ENCODE measurements at regions not wholly inside any gene's neighbourhood (a gene's known extent, or its start where the extent isn't known, plus 50 kb on each side); places are given as distances from the start of the nearest gene placed in this dataset.

DNA sequence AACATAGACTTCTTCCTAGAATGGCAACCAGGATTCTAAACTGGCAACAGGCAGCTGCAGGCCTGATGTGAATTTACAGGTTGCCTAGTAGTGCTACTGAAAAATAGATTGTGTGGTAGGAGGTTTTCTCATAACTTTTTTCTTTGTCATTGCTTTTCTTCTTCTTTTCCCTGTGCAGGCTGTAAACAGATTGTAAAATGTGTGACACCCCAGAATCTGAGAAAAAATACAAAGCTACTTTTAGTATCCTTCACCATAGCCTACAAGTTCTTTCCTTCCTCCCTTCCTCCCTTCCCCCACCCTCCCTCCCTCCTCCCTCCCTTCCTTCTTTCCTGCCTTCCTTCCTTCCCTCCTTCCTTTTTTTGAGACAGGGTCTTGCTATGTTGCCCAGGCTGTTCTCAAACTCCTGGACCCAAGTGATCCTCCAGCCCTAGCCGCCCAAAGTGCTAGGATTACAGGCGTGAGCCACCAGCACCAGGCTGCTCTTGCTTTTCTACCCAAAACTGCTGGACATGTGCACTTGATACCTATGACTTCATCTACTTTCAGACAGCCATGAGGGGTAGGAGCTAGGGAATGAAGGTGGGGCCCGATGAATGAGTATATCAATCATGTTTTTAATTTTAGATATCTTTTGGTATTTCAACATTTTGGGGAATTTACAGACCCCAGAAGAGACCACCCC lies 114.2 kb upstream of the EEA1 start:
- DNase-seq (ENCODE audit: low spot score), result no peak

DNA sequence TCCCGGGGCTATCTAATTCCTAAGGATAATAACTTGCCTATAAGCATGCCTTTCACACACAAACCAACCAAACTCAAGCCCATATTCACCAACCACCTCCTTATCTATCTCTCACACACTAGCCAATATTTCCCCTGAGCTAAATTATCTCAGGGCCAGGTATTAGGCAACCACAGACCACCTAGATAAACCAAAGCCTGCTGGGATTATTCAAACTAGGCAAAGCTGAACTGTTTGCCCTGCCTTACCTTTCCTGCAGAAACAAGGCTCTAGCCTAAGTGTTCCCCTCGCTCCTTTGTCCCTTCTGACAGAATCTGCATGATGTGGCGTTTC lies 114.7 kb upstream of the EEA1 start:
- DNase-seq (ENCODE audit: low spot score), result no peak

DNA sequence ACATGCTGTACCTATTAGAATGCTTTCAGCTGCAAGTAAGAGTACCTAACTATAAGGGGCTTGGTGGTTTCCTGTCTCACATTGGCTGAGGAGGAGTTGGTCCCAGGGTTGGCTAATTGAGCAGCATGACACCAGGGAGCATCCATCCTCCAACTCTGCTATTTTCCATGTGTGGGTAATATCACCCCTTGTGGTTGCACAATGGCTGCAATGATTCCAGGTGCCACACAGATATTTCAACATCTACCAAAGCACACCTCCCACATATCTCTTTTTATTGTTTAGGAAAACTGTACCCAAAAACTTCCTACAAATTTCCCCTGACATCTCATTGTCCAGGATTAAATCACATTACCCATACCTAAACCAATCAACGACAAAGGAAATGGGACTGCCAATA lies 118.0 kb upstream of the EEA1 start:
- DNase-seq (ENCODE audit: low spot score), result no peak

DNA sequence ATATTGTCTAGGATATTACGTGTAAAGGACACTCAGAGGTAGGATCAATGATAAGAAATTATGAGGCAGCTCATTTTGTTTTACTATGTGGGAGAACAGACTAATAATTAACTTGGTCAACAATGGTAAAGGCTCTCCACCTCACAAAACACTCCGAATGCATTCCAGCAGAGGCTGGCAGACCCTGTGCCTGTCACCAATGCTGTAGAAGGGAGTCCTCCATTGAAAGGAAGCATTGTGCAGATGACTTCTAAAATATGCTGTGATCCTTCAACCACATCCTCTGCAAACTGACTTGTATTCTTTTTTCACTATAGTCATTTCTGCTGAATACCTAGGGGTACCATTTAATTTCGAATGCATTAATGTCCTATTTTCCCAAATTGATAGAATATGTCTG lies 119.6 kb upstream of the EEA1 start:
- DNase-seq (ENCODE audit: low spot score), result no peak

DNA sequence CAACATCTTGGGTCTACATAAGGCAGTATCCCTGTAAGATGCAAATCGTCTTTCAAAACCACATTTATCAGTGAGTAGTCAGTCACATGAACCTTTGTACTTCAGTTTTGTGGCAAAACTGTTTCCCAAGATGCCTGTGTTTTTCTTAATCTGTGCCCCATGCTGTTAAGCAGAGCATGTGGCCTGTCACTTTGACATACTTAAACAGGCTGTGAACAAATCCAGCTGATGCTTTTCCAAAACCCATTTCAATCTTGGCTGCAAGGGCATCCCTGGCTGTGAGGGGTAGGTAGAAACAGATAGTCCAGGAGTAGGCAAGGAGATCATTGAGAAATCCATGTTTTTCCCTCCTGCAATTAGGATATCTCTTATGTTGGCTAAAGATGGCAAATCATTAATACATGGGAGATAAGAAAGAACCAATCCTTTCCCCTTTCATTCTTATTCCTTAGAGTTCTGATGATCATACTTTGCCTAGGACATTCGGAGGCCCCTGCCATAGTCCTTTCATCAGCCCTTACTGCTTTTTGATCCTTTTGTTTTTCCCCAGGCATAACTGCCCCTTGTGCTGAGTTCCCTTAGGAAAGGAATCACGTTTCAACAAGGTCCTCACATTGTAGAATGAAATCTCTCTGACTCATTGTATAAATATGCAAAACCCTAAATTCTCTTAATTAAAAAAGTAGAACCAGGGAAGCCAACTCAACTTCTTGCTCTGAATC lies 121.1 kb upstream of the EEA1 start:
- no peak for DNase-seq (ENCODE audit: low spot score)

DNA sequence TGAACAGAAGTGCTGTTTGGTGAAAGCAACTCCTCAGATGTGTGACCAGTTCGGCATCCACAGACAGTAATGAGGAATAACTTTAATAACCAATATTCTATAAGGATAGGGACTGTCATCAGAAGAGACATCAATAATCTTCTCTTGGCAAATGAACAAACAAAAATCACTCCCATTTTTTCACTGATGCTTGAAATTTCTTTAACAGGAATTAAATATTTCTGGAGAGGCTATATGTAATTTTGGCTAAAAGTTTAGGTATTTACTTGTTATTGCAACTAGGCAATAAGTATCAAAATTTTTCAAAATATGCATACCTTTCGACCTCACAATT lies 121.6 kb upstream of the EEA1 start:
- DNase-seq (ENCODE audit: low spot score), result no peak

DNA sequence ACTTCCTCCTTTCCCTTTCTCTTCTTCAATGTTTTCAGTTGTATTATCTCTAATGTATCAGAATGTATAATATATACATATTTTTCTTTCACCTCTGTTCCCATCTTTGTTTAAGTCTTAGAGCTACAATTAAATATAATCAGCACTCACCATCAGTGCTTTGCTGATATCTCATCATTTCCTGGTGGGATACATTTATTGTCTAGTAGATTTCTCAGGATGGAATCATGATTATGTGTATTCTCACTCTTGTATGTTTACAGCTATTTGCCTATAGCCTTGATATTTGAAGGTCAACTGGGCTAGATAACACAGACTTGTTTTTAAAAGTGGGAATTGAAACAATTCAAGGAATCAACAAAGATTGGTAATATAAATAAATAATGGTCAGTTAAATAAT lies 124.9 kb upstream of the EEA1 start:
- no peak for DNase-seq (ENCODE audit: low spot score)

DNA sequence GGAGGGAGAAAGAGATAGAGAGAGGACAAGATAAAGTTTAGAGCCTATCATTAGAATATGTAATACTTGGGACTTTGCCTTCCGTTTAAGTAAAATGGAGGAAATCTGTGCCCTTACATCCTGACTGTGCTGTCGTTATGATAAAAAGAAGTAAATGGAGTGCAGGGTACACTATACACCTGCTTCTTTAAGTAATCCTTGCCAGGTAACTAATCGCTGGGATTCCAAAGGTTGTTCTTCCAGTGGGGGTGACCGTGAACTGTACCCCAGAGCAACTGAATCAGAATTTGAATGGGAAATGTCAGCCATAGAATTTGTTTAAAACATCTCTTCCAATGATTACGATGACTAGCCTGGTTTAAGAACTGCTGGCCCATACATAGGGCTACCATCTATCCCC lies 126.1 kb upstream of the EEA1 start:
- no peak for DNase-seq (ENCODE audit: low spot score)

DNA sequence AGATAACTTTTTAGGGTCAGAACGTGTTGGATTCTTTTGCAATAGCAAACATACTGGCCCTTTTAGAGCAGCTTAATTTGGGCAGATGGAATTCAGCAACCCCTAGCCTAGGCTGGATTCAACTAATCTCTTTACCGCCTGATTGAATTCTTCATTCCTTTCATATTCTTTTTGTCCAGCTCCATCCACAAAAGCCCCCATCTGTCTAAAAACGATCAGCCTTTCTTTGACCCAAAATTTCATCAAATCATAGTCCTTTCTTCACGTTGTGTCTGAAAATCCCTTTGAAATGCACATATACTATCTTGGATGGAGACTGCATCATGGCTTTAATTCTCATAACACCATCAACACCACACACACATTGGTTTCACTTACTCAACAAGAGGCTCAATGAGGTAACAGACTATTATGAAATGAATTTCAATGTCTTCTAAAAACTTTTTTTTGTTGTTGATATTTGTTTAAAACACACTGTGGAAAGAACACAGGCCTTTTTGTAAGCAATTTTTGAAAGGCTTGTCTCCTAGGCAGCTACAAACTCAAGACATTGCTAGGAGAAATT lies 128.0 kb upstream of the EEA1 start:
- DNase-seq (ENCODE audit: low spot score), result no peak

DNA sequence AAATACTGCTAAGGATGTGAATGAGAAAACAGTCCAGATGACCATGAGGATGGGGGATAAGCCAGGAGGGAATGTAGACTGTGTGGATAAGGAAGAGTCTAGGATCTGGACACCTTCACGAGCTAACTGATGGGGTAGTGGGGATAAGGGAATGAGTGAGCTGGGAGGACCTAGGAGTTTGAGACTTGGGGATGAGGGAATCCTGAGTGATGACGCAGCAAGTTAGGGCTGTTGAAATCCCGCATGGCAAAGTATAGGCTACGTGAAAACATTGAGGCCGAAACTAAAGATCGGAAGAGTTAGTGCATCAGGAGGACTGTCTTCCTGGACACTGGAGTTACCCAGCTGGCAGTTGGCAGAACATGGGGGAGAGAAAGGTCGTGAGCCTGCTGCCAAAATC lies 129.2 kb upstream of the EEA1 start:
- DNase-seq (ENCODE audit: low spot score), result no peak

DNA sequence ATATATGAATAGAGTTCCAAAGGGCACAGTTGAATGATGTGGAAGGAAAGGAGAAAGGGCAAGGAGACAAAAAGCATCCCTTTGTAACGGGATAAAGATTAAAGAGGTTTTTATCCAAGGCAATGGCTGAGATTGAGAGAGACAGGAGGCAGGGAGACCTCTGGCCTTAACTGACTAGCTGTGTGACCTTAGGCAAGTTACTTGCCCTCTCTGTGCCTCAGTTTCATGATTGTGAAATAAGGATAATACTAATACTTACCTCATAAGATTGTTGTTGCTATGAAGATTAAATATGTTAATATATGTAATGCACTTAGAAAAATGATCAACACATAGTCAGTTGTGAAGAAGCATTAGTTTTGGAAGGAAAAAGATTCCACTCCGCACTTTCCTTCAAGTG lies 130.2 kb upstream of the EEA1 start:
- no peak for DNase-seq (ENCODE audit: low spot score)

DNA sequence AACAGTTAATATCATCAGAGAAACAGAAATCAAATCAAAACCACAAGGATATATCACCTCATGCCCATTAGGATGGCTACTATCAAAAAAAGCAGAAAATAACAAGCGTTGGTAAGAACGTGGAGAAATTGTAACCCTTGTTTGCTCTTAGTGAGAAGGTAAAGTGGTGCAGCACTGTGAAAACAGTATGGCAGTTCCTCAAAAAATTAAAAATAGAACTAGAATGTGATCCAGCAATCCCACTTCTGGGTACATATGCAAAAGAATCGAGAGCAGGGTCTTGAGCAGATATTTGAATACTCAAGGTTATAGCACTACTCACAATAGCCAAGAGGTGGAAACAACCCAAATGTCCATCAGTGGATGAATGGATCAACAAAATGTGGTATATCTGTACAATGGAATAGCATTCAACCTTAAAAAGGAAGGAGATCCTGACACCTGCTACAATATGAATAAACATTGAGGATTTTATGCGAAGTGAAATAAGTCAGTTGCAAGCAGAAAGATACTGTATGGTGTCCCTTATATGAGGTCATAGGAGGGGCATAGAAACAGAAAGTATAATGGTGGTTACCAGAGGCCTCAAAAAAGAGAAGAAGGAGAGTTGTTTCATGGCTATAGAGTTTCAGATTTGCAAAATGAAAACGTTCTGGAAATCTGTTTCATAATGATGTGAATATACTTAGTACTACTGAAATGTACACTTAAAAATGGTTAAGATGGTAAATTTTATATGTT lies 131.0 kb upstream of the EEA1 start:
- DNase-seq (ENCODE audit: low spot score), result no peak

DNA sequence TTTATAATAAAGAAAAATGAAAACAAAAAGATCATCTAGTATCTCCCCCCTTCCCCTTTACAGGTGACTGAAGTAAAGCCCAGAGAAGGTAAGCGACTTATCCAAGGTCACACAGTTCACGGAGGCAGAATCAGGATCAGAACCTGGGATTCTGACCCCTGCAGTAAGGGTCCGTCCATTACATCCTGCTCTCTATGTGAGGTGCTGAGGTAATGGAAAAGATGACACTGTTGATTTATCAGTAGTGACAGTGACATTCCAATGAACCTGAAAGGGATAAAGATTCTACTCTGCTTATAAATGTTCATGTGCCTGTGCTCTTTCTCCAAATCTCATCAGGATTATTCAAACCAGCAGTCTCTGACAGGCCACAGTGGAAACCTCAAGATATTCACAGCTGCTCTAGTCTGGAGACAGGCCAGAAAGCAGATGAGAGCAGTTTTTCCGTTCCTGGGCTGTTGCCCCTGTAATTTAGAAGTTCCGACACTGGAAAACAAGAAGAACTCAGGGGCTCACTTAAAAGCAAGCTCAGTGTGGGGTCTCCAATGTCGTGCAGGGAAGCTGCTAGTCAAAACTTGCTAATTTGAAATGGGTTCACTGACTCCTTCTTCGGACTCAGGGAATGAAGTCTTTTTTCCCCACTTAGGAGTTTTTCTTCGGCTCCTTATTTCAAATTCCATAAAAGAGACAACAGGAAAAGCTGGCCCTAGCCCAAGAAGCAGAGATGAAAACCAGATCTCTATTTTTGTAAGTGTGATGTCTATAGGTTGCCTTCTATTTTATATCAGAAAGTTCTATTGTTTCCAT lies 131.8 kb upstream of the EEA1 start:
- DNase-seq (ENCODE audit: low spot score), result no peak

DNA sequence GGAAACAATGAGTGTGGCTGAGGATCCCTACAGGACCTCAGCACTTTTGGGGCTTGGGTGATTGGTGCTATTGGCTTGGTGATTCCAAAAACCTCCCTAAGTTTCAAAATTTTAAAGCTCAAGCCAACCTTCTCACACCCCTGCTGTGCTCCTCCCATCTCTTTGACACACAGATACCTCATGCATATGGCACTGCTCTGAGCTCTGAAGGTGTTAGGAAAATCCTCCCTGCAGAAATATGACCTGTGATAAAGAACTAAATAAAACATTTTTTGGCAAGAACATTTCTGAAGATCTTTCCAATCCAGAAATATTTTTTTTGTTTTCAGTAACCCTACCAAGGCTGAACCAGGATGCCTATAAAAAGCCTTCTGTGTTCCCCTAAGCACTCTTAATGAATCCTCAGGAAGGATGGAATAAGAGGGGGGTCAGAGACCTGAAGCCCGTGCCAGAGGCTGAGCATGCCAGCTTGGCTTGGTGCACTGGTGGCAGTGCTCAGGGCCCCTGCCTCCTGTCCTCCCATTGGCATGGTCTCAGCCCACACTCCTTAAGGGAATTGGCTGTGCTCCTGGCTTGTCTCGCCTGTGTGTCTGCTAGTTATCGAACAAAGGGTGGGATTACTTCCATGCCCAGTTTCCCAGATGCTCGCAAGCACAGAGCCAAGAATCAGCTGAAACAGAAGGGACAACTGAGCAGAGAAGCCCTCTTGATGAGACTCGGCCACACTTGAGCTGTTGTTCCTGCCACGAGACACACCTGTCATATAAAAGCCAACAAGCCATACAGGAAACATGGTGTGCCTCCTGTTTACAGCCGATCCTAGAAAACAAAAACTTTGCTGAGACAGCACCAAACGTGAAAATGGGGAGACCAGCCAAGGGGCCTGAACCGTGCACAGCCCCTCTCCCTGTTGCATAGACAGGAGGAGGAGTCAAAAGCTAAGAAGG lies 132.7 kb upstream of the EEA1 start:
- no peak for DNase-seq (ENCODE audit: low spot score)

DNA sequence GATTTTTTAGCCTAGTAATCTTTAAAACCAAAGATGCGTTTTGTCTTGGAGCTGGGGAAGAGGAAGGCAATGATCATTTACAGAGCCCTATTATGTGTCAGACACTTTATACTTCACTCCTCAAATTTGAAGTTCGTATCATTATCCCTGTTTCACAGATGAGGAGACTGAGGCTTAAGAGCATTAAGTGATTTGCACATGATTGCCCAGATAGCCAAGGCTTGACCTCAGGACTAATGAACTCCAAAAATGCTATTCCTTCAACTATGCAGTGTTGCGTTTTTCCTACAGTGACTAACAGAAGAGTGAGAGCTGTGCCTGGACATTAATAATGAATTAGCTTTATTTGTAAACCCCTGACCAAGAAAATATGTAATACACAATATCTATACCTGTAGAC lies 136.8 kb upstream of the EEA1 start:
- DNase-seq (ENCODE audit: low spot score), result no peak

DNA sequence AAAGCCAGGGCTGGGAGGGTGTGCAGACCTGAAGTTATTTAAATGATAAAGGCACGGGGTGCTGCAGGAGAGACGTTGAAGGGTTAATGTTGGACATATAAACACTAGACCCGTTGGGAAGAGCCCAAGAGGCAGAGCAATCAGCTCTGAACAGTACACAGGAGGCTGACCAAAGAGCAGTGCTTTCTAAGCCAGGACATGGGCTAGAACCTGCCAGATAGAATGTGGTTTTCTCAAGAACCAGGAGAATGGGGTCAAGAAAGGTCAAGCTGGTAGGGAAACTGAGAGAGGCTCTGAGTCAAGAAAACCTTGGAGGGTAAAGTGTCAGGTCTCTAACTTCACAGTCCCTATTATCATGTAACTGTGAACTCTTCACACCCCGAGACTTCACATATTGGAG lies 143.2 kb upstream of the EEA1 start:
- no peak for DNase-seq (ENCODE audit: low spot score)

DNA sequence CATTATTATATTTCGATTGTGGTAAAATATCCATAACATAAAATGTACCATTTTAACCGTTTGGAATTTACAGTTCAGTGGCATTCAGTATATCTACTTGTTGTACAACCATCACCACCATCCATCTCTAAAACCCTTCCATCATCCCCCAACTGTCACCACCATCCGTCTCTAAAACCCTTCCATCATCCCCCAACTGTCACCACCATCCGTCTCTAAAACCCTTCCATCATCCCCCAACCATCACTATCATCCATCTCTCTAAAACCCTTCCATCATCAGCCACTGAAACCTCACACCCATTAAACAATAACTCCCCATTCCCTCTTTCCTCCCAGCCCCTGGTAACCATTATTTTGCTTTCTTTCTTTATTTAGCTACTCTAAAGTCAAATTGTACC lies 144.2 kb upstream of the EEA1 start:
- DNase-seq (ENCODE audit: low spot score), result no peak

DNA sequence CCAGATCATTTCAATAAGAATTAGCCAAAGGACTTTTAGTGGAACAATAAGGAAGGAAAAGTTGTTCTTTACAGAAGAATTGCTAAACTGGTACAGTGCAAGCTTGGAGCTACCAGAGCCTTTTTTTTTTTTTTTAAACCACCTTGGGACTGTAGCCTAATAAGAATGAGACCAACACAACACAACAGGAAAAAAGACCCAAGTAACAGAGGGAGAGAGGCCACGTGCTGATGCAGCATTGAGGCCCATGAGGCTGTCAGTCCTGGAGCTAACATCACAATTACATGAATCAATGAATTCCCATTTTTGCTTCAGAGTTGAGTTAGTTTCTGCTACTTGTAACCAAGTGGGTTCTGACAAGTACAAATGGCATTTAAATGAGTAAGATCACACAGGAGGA lies 149.0 kb upstream of the EEA1 start:
- no peak for DNase-seq (ENCODE audit: low spot score)

DNA sequence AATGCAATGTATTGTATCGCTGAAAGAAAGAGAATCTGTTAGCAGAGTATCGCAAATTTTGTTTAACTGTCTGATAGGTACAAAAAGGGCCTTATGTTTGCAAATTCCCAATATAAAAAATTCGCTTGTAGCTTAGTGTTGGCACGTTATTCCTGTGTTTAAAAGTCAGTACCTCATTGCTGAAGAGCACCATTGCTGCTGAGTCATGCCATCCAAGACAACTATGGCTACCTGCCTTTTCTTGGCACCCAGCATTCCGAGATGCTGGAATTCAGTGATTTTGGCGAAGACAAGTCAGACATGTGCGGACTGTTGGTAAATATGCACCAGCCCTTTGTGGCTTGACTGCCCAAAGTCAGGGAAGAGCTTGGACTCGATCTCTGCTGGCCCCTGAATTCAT lies 149.5 kb upstream of the EEA1 start:
- no peak for DNase-seq (ENCODE audit: low spot score)

DNA sequence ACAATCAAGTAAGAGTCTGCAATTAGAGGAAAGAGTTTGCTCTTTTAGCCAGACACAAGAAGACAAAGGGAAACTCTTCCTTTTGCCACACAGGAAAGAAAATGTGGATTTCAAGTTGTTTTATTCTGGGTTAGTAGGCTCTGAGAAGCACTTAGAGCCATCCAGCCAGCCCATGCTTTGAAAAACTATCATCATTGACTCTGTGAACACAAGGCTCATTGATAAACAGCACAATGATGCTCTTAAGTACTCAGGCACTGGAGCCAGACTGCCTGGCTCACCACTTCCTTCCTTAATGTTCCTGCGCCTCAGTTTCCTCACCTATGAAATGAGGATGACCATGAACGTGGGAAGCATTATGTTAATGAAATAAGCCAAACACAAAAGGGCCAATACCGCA lies 150.2 kb upstream of the EEA1 start:
- no peak for DNase-seq (ENCODE audit: low spot score)

DNA sequence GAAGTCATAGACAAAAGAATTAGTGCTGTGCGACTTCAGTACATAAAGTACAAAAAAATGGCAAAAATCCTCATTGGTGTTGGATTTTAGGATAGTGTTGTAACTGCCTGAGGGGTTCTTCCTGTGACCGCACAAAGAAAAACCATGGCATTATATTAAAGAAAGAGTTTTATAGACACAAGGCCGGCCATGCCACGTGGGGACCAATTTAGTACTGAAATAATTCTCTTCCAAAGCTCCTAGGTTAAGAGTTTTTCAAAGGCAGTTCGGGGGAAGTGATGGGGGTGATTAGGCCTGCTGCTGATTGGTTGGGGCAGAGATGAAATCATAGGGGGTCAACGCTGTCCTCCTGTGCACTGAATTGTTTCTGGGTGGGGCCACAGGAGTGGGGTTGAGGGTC lies 150.9 kb upstream of the EEA1 start:
- DNase-seq (ENCODE audit: low spot score), result no peak

Data from hematopoietic multipotent progenitor cell treated with erythropoietin and hydrocortisone succinate and interleukin-3 and kit ligand, for 17 days (in vitro differentiated cells).